T-helper 9 cell (primary cell): ENCODE measurements at regions not wholly inside any gene's neighbourhood (a gene's known extent, or its start where the extent isn't known, plus 50 kb on each side); places are given as distances from the start of the nearest gene placed in this dataset.

Experiments used
- DNase-seq: peaks from one replicate; pipeline ENCODE4 v3.0.0-alpha.2; 2020

- DNase-seq, result no peak
These were observed 161.7 kb downstream of the PLPP3 start for GRCh38 chr1:56417646-56418045.

GRCh38 chr1:56416495-56416894 is 162.9 kb downstream of the PLPP3 start:
- DNase-seq, result no peak

GRCh38 chr1:56415720-56416119 is 163.6 kb downstream of the PLPP3 start:
- DNase-seq, result no peak

- DNase-seq, result no peak
These were observed 164.1 kb downstream of the PLPP3 start for GRCh38 chr1:56415258-56415657.

- DNase-seq, result no peak
These were observed 164.6 kb downstream of the PLPP3 start for GRCh38 chr1:56414728-56415224.

- no peak for DNase-seq
These were observed 165.6 kb downstream of the PLPP3 start for GRCh38 chr1:56413671-56414199.

- no peak for DNase-seq
These were observed 167.7 kb downstream of the PLPP3 start for GRCh38 chr1:56411484-56412180.

GRCh38 chr1:56411021-56411420 is 168.3 kb downstream of the PLPP3 start:
- no peak for DNase-seq

GRCh38 chr1:56410405-56410804 is 169.0 kb downstream of the PLPP3 start:
- no peak for DNase-seq

- DNase-seq, result no peak
These were observed 170.2 kb downstream of the PLPP3 start for GRCh38 chr1:56409112-56409691.

- no peak for DNase-seq
These were observed 172.5 kb downstream of the PLPP3 start for GRCh38 chr1:56406821-56407220.

- DNase-seq, result no peak
These were observed 174.8 kb downstream of the PLPP3 start for GRCh38 chr1:56404561-56405030.

- DNase-seq, result no peak
These were observed 175.3 kb downstream of the PLPP3 start for GRCh38 chr1:56404066-56404465.

GRCh38 chr1:56403321-56403720 is 176.0 kb downstream of the PLPP3 start:
- no peak for DNase-seq

- DNase-seq, result no peak
These were observed 178.2 kb downstream of the PLPP3 start for GRCh38 chr1:56401191-56401590.

- DNase-seq, result no peak
These were observed 178.8 kb downstream of the PLPP3 start for GRCh38 chr1:56400526-56400925.

- no peak for DNase-seq
These were observed 179.6 kb downstream of the PLPP3 start for GRCh38 chr1:56399795-56400194.

GRCh38 chr1:56399326-56399725 is 180.0 kb downstream of the PLPP3 start:
- no peak for DNase-seq

- no peak for DNase-seq
These were observed 181.5 kb downstream of the PLPP3 start for GRCh38 chr1:56397811-56398231.

GRCh38 chr1:56397409-56397808 is 182.0 kb downstream of the PLPP3 start:
- DNase-seq, result no peak

- no peak for DNase-seq
These were observed 182.8 kb downstream of the PLPP3 start for GRCh38 chr1:56396581-56396980.

- DNase-seq, result no peak
These were observed 183.6 kb downstream of the PLPP3 start for GRCh38 chr1:56395776-56396175.

- DNase-seq, result no peak
These were observed 185.1 kb downstream of the PLPP3 start for GRCh38 chr1:56394298-56394697.
